ENCODE measurements at regions not wholly inside any gene's neighbourhood (a gene's known extent, or its start where the extent isn't known, plus 50 kb on each side); places are given as distances from the start of the nearest gene placed in this dataset.

DNA sequence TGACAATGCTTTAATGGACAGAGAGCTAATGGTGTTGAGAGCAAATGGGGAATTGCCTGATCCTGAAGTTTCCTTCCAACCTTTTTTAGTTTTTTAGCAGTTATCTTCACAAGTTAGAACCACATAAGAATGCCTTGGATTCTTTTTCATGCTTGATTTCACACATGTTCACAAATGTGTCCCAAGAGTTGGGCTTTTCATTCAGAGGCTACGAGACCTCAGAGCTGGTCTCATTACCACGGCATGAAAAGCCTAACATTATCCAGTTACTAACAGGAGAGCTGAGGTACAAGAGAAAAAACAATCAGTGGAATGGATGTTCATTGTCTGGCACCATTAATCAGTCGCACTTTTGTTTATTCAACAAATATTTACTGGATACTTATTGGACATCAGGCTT lies 340.6 kb downstream of the ZNF326 start:
- no peak for TF ChIP-seq EZH2 (IDR thresholded peaks at IDR 0.05; ENCODE audit: borderline replicate concordance)
- TF ChIP-seq, protein P1, sequence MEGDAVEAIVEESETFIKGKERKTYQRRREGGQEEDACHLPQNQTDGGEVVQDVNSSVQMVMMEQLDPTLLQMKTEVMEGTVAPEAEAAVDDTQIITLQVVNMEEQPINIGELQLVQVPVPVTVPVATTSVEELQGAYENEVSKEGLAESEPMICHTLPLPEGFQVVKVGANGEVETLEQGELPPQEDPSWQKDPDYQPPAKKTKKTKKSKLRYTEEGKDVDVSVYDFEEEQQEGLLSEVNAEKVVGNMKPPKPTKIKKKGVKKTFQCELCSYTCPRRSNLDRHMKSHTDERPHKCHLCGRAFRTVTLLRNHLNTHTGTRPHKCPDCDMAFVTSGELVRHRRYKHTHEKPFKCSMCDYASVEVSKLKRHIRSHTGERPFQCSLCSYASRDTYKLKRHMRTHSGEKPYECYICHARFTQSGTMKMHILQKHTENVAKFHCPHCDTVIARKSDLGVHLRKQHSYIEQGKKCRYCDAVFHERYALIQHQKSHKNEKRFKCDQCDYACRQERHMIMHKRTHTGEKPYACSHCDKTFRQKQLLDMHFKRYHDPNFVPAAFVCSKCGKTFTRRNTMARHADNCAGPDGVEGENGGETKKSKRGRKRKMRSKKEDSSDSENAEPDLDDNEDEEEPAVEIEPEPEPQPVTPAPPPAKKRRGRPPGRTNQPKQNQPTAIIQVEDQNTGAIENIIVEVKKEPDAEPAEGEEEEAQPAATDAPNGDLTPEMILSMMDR (IDR thresholded peaks at IDR 0.05; ENCODE audit: poor library complexity): no peak
- no peak for TF ChIP-seq EZH2phosphoT487 (IDR thresholded peaks at IDR 0.05; ENCODE audit: low read depth, severe bottlenecking, unreplicated experiment)
